B cell (primary cell): ENCODE measurements at regions not wholly inside any gene's neighbourhood (a gene's known extent, or its start where the extent isn't known, plus 50 kb on each side); places are given as distances from the start of the nearest gene placed in this dataset.

Experiments
- CTCF ChIP-seq: fragments of 200-600 bp; IDR thresholded peaks from one replicate; pipeline ENCODE4 v1.8.0; 2022; ENCODE audit warnings: antibody characterized with exemption, mild to moderate bottlenecking
- EZH2 ChIP-seq: IDR thresholded peaks from 2 replicates; pipeline ENCODE4 v1.6.1; 2012; ENCODE audit warnings: borderline replicate concordance, low read depth, mild to moderate bottlenecking, moderate library complexity, low read length; ENCODE audit not compliant: insufficient read depth, poor library complexity, severe bottlenecking

GRCh38 chr3:70738291-70738681 is 425.8 kb upstream of the MDFIC2 start:
- TF ChIP-seq EZH2, result no peak
- no peak for TF ChIP-seq CTCF
